ENCODE measurements at regions not wholly inside any gene's neighbourhood (a gene's known extent, or its start where the extent isn't known, plus 50 kb on each side); places are given as distances from the start of the nearest gene placed in this dataset.

- no peak for TF ChIP-seq RAD21 (IDR thresholded peaks at IDR 0.05)
- no peak for TF ChIP-seq YY1 (IDR thresholded peaks at IDR 0.05)
- no peak for TF ChIP-seq CTCF (IDR thresholded peaks at IDR 0.05; ENCODE audit: low read depth, low read length, missing input control)
- TF ChIP-seq JUND (IDR thresholded peaks at IDR 0.05) = no peak
- TF ChIP-seq GABPA (IDR thresholded peaks at IDR 0.05 in 1 of 2, conservative IDR thresholded peaks at IDR 0.05 in 1 of 2) = no peak
Observed at GRCh38 chr19:32234663-32235217, 110.7 kb upstream of the ZNF507 start.
